IPS DF 4.7 (cell line): ENCODE measurements at regions not wholly inside any gene's neighbourhood (a gene's known extent, or its start where the extent isn't known, plus 50 kb on each side); places are given as distances from the start of the nearest gene placed in this dataset.

Experiments used
- DNase-seq: peaks from one replicate; pipeline ENCODE4 v3.0.0-alpha.2; 2013; ENCODE audit warnings: low spot score; ENCODE audit errors: extremely low read depth

DNA sequence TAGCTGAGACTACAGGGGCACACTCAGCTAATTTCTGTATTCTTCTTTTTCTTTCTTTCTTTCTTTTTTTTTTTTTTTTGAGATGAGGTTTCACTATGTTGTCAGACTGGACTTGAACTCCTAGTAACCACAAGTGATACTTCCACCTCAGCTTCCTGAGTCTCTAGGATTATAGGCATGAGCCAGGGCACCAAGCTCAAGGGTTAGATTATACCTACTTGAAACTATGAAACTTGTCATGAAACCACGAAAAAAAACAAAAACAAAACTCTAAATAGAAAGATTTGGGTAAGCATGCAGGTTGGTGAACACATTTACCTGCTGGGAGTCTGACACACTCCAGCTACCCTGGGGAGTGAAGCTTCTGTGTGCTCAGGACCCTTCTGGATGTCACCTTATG lies 2250.4 kb downstream of the MRPL39 start:
- DNase-seq = no peak

DNA sequence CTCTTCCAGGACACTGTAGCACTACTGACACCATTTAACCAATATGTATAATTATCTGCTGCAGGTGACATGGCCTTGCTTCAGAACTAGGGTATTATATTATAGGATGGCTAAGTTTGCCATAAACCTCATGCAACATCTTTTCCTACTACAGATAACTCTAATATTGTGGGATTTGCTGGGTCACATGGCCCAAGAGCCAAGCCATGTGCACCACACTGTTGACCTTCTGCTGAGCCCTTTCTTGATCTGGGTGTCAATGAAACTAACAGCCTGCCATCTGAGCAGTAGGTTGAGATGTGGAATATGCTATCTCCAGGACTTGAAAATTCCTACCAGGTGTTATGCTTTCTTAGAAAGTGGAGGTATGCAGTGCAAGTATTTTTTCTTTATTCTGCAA lies 2291.1 kb downstream of the MRPL39 start:
- no peak for DNase-seq

GRCh38 chr21:23308741-23309140 lies 2298.5 kb downstream of the MRPL39 start:
- DNase-seq = no peak

DNA sequence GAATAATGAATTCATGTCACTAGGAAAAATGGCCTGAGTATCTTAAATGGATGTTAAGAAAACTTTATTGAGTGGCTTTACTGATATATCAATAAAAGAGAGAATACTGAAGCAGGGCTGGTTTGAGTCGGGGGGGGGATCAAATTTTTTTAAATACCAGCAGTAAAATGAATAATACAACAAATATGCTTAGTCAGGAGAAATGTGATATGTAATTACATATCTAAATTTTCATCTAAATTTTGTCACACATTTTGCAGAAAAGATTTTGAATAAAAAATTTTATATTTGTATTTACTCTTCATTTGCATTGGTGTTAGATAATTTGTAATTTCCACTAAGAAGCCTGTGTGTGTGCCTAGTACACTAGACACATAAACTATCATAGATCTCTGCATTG lies 2300.2 kb downstream of the MRPL39 start:
- DNase-seq = no peak

DNA sequence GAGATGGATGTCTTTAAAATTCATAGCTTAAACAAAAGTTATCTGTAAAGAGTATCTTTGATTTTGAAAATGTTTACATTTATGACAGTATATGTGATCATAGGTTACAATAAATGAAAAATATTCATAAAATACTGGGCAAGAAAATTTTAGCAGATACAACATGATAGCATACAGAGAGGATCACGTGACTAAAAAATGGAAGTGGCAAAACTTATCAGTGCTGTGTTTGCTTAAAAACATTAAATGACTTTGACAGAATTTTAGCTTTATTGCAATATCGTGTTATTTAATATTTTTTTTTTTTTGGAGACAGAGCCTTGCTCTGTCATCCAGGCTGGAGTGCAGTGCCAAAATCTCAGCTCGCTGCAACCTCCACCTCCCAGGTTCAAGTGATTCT lies 2294.1 kb downstream of the NCAM2 start:
- DNase-seq = no peak

DNA sequence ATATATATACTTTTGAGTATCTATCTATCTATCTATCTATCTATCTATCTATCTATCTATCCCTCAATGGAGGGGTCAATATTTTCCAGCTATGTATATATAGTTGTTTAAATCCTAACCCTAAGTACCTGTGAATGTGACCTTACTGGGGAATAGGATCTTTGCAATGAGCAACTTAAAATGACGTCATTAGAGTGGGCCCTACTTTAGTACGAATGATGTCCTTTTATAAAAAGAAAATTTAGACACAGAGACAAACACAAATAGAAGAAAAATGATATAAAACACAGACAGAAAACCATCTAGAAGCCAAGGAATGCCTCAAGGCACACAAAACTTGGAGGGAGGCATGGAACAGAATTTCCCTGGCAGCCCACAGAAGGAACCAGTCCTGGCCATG lies 2283.7 kb downstream of the NCAM2 start:
- DNase-seq = no peak

DNA sequence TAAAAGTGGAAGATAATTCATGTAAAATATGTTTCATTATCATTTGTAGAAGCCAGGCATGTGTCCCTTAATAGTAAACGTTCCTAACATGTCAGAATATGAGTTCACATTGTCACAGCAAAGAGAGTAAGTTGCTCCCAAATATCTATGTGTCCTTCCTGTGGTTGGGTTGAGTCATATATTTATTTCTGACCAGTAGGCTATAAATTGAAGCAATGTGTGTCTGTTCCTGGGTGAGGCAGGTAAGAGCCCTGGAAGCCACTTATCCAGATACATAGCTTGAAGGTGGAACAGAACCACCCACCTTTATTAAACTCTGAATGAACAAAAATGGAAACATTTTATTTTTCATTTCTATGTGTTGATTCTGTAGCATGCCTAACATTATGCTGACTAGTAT lies 2251.6 kb downstream of the NCAM2 start:
- no peak for DNase-seq

- DNase-seq = no peak
Measured at GRCh38 chr21:23247334-23247733, 2249.1 kb downstream of the NCAM2 start.

DNA sequence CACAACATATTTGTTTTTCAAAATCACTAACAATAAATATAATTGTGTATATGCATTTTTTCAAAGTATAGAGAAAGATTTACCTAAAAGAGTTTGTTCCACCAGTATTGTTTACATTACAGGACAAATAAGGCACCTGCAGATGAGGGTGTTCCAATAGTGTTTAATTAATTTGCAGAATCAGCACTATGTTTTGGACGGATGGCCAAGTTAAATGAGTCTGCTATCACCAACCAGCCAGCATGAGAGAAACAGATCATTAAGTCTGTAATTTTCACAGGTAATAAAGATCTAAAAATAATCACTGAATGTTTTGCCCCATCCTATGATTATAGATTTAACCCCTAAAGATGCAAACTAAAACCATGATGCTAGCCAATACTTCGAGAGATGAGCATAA lies 2247.0 kb downstream of the NCAM2 start:
- no peak for DNase-seq

- no peak for DNase-seq
Measured at GRCh38 chr21:23223882-23224281, 2225.7 kb downstream of the NCAM2 start.

GRCh38 chr21:23218667-23219066 lies 2220.5 kb downstream of the NCAM2 start:
- no peak for DNase-seq

GRCh38 chr21:23217597-23217996 lies 2219.4 kb downstream of the NCAM2 start:
- no peak for DNase-seq

DNA sequence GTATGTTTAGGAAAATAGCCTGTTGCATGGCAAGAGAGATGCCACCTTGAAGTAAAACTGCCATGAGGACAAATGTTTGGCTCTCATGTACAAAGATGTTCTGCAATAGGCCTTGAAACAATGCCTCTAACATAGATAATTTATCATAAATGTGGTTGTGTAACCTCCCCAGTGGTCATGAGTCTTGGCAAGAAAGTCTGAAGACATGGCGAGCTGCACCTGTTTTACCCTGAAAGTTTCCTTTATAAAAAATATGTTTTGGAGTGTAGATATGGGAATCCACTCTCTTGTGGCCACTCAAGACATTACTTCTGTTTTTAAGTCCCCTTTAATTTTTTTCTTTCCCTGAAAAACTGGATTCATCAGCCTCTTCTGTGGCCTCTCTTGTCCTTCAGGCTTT lies 2217.1 kb downstream of the NCAM2 start:
- no peak for DNase-seq
